SKM-1 treated with dmso at 0.1 percent for 144 hours (cell line): ENCODE measurements at regions not wholly inside any gene's neighbourhood (a gene's known extent, or its start where the extent isn't known, plus 50 kb on each side); places are given as distances from the start of the nearest gene placed in this dataset.

ENCODE experiments used
- DNase-seq: peaks from one replicate; lab custom pipeline; 2025; ENCODE audit not compliant: unreplicated experiment; lab: John Stamatoyannopoulos, UW

DNA sequence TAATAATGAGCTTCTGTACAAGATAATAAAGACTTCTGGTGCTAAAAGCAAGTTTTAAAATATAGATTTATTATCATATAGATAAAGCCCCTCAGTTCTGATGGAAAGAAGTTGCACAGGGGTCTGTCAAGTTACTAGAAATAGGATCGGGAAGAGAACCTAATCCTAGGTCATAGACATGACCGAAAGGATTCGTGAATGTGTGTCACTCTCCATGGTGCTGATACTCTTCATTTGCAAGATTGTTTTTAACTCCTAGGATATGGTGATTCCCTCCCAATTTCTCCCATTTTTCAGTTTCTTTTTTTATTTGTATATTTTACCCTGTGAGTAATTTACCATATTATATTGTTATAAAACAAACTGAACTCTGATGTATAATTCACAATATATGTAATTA is 58.9 kb upstream of the CTNNA2 start:
- no peak for DNase-seq

DNA sequence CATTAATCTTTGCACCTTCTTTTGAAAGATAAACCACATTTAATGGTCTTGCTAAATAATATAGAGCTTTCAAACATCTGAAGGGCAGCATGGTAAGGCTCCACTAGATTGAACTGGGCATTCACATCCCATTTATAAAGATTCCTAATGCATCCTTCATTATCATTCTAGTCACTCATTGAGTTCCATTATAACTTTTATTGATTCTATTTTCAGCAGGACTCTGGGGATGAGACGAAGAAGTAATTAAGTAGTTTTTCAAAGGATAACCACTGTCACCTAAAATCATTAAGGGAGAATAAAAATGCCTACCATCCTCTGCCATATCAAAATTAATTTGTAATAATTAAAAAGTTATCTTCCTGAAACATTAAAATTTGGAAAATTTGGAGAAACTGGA is 60.2 kb upstream of the CTNNA2 start:
- no peak for DNase-seq

DNA sequence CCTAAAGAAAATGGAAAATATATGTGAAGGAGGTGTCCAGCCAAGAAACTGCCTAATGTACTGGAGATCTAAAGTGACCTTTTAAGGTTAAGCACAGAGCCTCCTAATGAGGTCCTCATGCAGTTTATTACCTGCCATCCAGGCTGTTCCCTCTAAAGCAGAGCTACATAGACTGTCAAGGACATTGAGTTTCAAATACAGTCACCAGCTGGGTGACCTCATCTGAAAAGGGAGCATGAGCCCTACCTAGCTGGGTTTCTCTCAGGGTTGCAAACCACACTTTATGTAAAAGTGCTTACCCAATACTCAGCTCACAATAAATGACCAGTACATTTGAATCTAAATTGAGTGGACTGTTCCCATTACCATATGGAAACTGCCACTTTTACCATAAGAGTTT is 65.4 kb upstream of the CTNNA2 start:
- DNase-seq: no peak

DNA sequence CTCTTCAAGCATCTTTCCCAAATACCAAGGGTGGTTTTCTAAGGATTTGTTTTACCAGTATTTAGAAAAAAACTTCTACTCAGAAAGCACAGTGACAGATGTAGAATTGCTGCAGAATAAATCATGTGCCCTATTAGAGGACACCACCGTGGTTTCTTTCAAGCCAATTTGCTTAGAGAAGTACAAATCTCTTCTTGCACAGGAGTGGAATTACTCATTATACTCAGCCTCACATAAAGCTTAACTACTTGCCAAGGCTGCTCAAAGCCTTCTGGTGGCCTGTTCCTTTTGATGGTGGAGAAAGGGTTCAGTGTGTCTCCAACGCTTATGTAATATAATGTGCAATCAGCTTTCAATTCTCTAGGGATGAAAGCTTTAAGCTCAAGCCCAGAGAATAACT is 66.5 kb upstream of the CTNNA2 start:
- DNase-seq: no peak

DNA sequence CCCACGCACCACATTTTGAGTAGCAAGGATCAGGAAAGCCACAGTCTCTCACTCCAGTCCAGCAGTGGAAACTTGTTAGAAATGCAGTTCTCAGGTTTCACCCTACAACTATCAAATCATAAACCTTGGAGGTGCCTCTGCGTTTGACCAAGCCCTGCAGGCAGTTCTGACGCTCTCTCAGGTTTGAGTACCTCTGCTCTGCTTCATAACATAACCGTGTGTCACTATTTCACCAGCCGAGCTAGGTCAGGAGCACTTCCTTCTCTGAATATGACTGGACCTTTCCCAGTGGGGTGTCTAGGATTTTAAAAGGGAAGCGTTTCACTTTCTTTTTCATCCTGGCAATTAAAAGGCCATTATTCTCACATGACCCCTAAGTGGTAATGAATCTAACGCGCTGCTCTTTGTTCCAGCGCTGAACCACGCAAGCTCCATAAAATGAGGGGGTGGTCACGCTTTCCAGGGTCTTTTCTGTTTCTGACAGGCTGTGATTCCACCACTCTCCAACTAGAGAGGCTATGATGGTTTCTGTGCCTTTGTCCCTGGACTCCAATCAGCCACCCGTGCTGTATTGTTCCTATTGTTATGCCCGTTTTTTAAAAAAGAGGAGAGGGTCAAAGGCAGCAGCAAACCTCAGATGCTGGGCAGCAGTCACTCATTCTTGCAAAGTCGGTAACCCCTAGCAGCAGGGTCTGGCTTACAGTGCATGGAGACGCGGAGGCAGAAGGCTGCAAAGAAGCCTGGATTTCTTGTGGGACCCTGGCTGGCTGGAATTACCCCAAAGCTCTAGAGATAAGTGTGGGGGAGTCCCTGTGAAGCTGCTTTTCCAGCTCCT is 75.2 kb upstream of the CTNNA2 start:
- no peak for DNase-seq

DNA sequence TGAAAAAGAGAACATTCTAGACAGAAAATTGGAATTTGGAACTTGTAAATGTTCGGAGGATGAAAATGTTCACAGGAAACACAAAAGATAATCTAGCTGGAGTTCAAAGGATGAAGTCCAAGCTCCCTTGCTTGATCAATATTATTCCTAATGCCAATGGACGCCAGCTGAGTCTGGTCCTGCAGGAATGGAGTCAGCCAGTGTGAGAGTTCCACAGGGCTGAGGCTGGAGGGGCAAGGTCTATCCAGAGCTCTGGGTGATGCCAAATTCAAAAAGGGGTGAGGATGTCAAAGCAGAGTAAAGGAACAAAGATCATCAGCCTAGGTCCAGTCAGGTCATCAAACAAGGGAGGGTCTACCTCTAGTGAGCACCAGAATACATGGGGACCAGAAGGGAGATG is 78.5 kb upstream of the CTNNA2 start:
- DNase-seq: no peak

DNA sequence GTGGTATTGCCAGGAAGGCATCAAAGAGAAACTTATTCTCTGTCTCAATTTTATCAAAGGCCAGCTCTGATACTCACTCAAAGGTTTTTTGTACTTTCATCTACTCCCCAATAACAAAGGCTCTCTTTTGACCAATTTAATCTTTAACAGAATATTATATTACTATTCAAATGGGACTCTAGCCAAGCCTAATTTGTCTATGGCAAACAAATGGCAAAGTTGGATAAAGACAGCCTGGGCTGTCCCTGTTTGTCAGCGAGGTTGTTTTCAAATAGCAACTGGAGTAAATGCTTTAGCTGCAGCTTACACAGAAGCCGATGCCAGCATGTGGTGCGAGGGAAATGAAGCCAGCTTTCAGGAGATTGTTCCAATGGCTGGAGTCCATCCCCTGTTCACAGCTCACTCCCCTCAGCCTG is 80.1 kb upstream of the CTNNA2 start:
- no peak for DNase-seq

DNA sequence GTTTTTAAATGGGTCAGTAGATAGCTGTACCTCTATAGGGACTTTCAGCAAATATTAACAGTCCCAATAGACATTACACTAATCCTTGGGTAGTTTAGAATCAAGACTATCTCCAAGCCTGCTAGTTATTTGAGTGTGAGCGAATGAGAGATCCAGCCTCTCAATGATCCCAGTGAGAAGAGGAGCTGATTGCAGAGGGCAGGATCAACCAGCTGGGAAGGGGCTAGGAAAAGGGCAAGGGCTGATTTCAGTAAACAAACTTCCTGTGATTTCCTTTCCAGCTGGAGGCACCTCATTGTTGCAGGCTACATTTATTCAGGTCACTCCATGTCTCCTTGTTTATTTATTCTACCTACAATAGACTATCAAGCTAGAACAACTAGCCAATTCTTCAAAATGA is 84.1 kb upstream of the CTNNA2 start:
- DNase-seq: no peak

DNA sequence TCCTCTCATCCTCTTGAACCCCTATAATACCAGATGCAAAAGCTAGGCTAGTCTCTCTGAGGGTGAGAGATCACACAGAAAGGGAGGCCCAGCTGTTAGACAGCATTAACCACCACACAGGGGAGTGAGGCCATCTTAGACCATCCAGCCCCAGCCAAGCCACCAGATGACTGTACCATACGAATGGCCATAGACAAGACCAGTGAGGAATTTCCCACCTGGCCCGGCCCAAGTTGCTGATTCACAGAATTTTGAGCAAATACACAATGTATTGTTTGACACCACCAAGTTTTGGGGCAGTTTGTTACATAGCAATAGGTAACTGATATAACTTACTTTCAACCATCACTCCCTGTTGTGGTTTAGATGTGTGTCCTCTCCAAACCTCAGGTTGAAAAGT is 98.2 kb upstream of the CTNNA2 start:
- DNase-seq: no peak

DNA sequence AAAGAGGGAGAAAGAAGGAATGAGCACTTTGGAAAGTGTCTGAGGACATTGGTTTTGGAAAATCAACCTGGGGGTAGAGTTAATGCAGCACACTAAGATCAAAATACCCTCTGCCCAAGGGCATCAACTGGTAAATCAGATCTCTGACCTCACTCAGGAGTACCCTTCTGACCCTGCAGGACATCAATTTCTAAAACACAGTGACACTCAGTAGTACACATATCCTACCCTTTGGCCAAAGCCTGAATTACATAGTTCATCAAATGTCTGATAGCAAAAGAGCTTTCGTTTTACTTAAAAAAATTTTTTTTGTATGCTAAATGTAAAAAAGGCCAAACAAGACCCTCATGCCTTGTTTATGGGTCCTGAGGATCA is 118.4 kb upstream of the CTNNA2 start:
- DNase-seq: no peak

DNA sequence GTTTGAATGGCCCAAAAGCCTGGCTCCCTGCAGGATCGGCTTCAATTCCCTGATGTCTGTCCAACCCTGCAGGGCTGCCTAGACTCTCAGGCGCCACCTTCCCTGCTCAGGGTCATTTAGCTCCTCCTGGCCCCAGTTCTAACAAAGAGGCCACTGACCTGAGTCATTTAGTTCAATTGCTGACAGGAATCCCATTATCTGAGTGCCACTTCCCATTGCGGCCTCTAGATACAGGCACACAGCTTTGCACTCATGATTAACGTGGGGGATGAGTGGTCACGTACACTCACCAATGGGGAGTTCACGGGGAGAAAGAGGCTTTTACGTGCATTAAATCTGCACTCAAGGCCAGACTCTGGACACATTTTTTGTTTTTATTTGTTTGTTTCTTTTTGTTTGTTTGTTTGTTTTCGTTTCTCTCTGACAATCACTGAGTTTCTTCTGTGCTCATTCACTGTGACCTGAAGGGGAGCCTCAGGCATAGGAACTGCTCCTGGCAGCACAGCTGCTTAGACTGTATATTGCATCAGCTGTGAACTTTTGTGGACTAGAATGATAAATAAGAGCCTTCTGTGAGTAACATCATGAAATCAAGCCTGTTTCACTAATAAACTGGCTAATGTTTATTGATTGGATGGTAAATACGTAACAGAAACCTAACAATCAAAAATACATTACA is 118.9 kb upstream of the CTNNA2 start:
- DNase-seq: no peak

DNA sequence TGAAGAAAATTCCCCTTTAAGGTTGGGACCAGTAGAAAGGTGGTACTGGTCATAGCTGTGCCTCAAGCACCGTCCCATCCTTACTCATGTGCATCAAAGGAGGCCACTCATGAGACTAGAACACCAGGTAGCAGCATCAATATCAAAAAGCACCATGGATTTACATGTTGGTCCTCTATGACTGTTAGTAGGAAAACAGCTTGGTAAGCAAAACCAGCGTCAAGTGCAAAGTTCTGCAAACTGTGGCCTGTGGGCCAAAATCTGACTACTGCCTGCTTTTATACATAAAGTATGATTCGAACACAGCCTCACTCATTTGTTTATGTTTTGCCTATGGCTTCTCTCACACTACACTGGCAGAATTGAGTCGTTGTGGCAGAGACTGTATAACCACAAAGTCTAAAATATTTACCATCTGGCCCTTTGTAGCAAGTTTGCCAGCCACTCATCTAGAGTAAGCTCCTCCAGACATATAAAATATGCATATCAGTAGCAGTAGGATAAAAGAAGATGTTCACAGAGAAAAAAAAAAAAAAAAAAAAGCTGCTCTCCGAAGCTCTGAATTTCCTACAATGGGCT is 119.7 kb upstream of the CTNNA2 start:
- DNase-seq: no peak

DNA sequence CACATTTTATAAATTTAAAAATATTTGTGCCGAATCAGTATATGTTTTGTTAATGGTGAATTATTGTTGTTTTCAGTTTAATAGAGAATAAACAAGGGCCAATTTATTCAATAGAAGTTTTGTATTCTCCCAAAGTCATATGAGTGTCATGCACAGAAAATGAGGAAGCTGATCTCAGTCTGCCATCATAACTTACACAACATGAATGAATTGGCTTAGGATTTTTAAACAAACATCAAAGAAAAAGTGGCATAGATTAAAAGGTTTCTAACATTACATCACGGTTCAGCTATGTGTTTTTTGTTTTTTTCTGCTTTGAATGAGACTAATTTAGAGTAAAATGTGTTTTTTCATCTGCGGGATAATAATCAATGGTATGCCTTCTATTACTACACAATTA is 123.4 kb upstream of the CTNNA2 start:
- DNase-seq: no peak

DNA sequence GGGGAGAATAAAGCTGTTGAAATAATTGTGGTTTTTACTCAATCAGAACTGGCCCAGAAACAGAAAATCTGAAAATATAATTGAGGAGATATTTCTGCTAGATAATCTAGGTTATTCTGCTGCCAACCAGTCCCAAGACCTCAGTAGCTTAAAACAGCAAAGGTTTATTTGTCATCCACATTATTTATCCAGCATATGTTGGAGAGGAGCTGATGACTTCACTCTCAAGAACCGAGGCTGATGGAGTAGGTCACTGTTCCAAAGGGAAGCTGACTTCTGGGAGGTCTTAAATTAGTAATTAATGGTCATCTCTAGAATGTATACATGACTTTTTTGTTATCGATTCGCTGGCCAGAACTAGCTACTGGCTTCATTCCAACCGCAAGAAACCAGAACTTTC is 124.8 kb upstream of the CTNNA2 start:
- no peak for DNase-seq

DNA sequence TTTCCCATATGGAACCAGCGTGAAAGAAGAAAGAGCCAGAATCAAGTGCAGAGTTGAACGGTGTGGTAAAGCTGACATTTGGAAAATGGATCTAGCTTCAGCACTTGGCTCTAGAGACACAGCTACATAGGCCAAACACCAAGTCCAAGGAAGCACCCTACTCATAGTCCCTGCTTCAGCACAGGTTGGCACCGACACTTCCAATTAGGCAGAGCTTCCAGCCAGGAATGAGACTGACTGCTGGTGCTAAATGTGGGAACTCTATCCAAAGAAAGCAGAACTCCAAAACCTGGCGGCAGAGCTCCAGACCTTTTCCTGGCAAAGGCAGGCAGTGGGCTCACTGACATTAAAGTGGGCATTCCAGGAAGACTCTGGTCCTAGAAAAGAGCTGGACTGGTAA is 125.4 kb upstream of the CTNNA2 start:
- DNase-seq: no peak

DNA sequence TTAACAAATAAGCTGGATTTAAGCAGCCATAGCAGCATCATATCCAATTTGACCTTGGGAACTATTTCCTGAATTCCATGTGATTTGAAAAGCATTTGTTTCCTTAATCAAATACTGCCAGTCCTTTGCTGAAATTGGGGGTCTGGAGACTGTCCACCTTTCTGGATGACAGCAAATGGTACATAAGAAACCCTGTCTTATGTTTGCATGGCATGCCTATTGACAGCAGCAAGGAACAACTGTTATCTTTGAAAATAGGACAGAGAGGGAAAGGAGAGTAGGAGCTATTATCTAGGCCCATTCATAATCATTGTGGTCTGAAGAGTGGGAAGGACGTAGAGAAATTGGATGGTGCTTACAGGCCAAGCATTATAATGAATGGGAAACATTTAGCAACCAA is 129.2 kb upstream of the CTNNA2 start:
- DNase-seq: no peak

DNA sequence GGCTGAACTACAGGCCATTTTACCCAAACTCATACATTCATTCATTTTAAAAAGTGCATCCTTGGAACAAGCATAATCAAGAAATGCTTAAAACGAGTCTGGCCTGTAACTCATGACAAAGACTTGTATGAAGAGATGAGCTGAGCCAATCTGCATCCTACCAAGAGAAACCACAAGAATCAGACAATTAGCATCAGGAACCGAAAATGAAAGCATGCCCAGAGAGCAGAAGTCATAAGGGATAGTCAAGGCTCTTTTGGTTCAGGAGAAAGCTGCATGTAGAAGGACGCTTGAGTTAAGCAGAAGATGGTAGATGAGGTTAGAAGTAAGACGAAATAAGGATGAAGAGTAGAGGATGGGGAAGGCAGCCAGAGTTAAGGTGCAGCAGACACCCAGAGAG is 137.0 kb upstream of the CTNNA2 start:
- no peak for DNase-seq

DNA sequence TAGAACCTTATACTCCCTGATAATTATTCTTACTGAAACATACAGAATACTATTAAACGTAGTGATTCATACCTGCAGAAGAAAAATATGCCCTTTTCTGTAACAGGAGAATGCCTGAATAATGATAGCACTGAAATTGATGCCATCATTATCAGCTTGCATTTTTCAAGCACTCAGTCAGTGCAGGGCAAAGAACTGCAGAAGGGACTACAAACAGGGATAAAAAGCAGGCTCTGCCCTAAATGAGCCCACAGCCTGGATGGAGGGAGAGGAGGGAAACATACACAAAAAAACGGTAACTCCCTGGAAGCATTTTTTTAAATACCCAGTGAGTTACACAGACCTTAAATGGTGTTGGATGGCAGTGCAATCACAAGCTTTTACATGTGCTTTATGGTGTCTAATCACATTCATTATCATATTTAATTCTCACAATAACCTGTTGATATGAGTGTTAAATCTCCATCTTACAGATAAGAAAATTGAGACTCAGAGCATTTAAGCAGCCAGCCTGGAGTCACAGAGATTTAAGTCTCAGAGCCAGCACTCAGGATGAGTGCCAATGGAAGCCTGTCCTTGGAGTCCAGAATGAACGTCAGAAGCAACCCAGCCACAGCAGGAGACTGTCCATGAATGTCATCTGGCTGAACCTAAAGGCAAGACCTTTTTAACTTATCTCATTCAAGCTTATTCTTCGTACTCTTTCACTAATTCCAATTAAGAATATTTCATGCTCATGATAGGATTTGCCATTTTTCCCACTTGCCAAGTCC is 139.3 kb upstream of the CTNNA2 start:
- no peak for DNase-seq

DNA sequence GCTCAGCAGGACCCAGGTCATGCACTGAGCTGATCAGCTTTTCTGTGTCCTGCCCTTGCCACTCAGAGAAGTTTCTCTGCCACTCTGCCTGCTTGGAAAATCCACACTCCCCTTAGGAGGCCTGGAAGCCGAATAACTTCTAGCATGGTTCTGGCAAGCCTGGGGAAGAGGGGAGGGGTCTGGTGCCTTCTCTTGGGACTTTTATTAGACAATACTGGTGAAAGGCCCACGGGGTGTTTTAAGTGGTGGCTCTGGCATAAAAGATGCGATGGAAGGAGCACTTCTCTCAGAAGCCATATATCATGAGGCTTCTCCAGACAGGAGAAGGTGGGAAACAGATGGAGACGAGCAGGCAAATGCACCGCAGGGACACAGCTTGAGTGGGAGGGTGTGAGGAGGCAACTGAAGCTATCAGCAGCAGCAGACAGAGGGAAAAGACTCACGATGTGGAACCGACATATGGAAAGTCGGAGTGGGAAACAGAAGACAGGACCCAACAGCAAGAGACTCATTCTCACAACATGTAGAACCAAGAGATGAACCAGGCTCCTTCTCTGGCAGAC is 141.8 kb upstream of the CTNNA2 start:
- no peak for DNase-seq

DNA sequence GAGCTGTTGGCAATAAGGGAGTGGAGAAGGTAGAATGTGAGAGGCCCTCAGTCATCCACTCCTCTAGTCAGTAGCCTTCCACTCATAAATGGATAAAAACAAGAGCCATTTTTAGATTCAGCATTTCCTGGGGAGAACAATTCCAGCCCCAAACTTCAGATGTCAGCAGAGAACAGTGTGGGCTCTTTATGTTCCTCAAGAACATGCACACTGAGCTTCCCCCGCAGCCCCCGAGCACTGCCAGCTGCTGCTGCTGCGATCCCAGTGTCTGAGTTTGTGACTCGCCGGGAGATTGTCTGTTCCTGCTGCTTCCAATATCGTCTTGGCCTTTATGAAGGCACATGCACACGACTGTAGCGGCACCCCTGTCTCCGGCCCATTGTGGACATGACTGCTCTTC is 143.7 kb upstream of the CTNNA2 start:
- DNase-seq: no peak

DNA sequence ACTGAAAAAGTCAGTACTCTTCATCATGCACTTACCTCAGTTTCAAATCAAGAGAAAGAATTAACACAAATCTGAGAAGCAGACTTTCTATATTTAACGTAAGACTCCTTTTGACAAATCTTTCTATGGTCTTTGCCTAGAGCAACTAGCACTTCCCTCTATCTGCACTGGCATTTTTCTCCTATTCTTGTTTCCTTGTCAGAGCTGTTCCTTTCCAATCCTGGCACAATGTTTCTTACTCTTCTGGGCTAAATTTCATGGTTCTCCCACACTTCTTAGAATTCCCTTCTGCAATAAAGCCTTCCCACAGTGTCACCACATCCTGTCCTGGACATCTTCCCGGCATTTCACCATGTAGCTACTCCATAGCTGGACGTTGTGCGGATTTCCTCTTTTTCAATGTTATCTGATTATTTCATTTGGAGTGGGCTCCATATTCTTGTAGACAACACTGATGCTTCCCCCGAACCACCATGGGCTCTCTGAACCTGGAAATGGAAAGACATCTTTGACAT is 144.7 kb upstream of the CTNNA2 start:
- DNase-seq: no peak
